ENCODE measurements at regions not wholly inside any gene's neighbourhood (a gene's known extent, or its start where the extent isn't known, plus 50 kb on each side); places are given as distances from the start of the nearest gene placed in this dataset.

GRCh38 chrX:4206941-4207340, 493.5 kb upstream of the PRKX start:
- Histone ChIP-seq H3K4me2 (ENCODE audit: low read length) (no peak overlapping the region), H3K27ac (ENCODE audit: low read depth, low read length) (no peak overlapping the region), H3K9me3 (ENCODE audit: control insufficient read depth, insufficient read depth, low read length) (no peaks in the 10 kb centered on the region), H4K20me1 (ENCODE audit: control insufficient read depth, insufficient read depth, low read depth, low read length) (no peaks in the 10 kb centered on the region), H3K27me3 (ENCODE audit: control insufficient read depth, low read length) (no peaks in the 10 kb centered on the region), H3K9me2 (replicated peaks; ENCODE audit: control insufficient read depth, low read length) (no peaks in the 10 kb centered on the region), H3K79me2 (ENCODE audit: control insufficient read depth, low read length) (no peaks in the 10 kb centered on the region), H3K4me3 (ENCODE audit: low read length) (no peak overlapping the region), H3K36me3 (ENCODE audit: control insufficient read depth, low read length) (no peaks in the 10 kb centered on the region), H3K4me1 (ENCODE audit: control insufficient read depth, low read length) (no peaks in the 10 kb centered on the region), H3F3A (ENCODE audit: control insufficient read depth, insufficient read depth) (no peaks in the 10 kb centered on the region)
- TF ChIP-seq CTCF (IDR thresholded peaks at IDR 0.05; ENCODE audit: low read depth, low read length, poor library complexity, severe bottlenecking): no peak
- TF ChIP-seq EZH2phosphoT487 (IDR thresholded peaks at IDR 0.05; ENCODE audit: borderline replicate concordance, low read length): no peak

- Histone ChIP-seq H3K4me3 (ENCODE audit: low read length) (no peak overlapping the region), H3F3A (ENCODE audit: control insufficient read depth, insufficient read depth) (no peaks in the 10 kb centered on the region), H3K4me1 (ENCODE audit: control insufficient read depth, low read length) (no peaks in the 10 kb centered on the region), H3K9me3 (ENCODE audit: control insufficient read depth, insufficient read depth, low read length) (no peaks in the 10 kb centered on the region), H4K20me1 (ENCODE audit: control insufficient read depth, insufficient read depth, low read depth, low read length) (no peaks in the 10 kb centered on the region), H3K36me3 (ENCODE audit: control insufficient read depth, low read length) (no peaks in the 10 kb centered on the region), H3K4me2 (ENCODE audit: low read length) (no peak overlapping the region), H3K79me2 (ENCODE audit: control insufficient read depth, low read length) (no peaks in the 10 kb centered on the region), H3K27ac (ENCODE audit: low read depth, low read length) (no peak overlapping the region), H3K9me2 (replicated peaks; ENCODE audit: control insufficient read depth, low read length) (no peaks in the 10 kb centered on the region), H3K27me3 (ENCODE audit: control insufficient read depth, low read length) (no peaks in the 10 kb centered on the region)
- no peak for TF ChIP-seq CTCF (IDR thresholded peaks at IDR 0.05; ENCODE audit: low read depth, low read length, poor library complexity, severe bottlenecking)
- TF ChIP-seq EZH2phosphoT487 (IDR thresholded peaks at IDR 0.05; ENCODE audit: borderline replicate concordance, low read length): no peak
Observed at GRCh38 chrX:4197971-4198370, 484.5 kb upstream of the PRKX start.

- Histone ChIP-seq H3K36me3 (ENCODE audit: control insufficient read depth, low read length) (no peaks in the 10 kb centered on the region), H3F3A (ENCODE audit: control insufficient read depth, insufficient read depth) (no peaks in the 10 kb centered on the region), H3K4me2 (ENCODE audit: low read length) (no peak overlapping the region), H4K20me1 (ENCODE audit: control insufficient read depth, insufficient read depth, low read depth, low read length) (no peaks in the 10 kb centered on the region), H3K4me3 (ENCODE audit: low read length) (no peak overlapping the region), H3K9me3 (ENCODE audit: control insufficient read depth, insufficient read depth, low read length) (no peaks in the 10 kb centered on the region), H3K9me2 (replicated peaks; ENCODE audit: control insufficient read depth, low read length) (no peaks in the 10 kb centered on the region), H3K79me2 (ENCODE audit: control insufficient read depth, low read length) (no peaks in the 10 kb centered on the region), H3K27ac (ENCODE audit: low read depth, low read length) (no peak overlapping the region), H3K27me3 (ENCODE audit: control insufficient read depth, low read length) (no peaks in the 10 kb centered on the region), H3K4me1 (ENCODE audit: control insufficient read depth, low read length) (no peaks in the 10 kb centered on the region)
- TF ChIP-seq EZH2phosphoT487 (IDR thresholded peaks at IDR 0.05; ENCODE audit: borderline replicate concordance, low read length): no peak
- no peak for TF ChIP-seq CTCF (IDR thresholded peaks at IDR 0.05; ENCODE audit: low read depth, low read length, poor library complexity, severe bottlenecking)
Observed at GRCh38 chrX:4193500-4194155, 480.2 kb upstream of the PRKX start.

All from DOHH2 (cell line).